ENCODE measurements at regions not wholly inside any gene's neighbourhood (a gene's known extent, or its start where the extent isn't known, plus 50 kb on each side); places are given as distances from the start of the nearest gene placed in this dataset.
"Not testable (repeated sequence)": the region's sequence is repeated elsewhere in the genome, so short reads cannot be mapped to it uniquely, and the experiment has no call there.

- not testable (repeated sequence) for DNase-seq (ENCODE audit: low spot score)
These were observed 90.8 kb upstream of the ADCY2 start for GRCh38 chr5:7305000-7305674.

DNA sequence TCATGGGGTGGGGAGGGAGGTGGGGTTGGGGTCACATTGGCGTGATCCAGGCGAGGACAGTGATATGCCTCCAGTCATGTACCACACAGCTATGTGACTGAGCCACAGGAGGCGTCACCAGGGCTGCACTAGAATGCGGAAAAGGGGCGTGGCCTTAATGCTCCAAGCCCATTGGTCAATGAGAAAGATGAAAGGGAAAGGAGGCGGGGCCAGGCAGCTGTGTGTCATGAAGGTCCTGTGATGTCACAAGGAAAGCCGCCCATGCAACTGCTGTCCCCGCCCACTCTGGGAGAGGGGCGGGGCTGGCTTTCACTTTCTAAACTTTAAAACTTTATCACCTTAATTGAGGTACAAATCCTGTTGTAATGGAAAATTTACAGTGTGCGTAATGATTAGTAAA lies 89.4 kb upstream of the ADCY2 start:
- DNase-seq (ENCODE audit: low spot score): not testable (repeated sequence)

DNA sequence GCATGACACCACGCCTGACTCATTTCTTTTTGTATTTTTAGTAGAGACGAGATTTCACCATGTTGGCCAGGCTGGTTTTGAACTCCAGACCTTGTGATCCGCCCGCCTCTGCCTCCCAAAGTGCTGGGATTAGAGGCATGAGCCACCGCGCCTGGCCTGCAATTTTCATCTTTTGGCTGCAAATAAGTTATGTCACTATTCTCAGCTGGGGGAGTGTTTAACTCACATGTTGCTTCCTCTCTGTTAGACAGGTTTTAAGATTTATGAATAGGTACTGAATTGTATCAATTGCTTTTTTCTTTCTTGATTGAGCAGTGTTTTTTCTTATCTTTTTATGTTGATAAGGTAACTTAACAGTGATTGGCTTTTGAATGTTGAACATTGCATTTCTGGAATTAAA lies 88.2 kb upstream of the ADCY2 start:
- DNase-seq (ENCODE audit: low spot score): not testable (repeated sequence)

- DNase-seq (ENCODE audit: low spot score): not testable (repeated sequence)
These were observed 86.2 kb upstream of the ADCY2 start for GRCh38 chr5:7309715-7310114.

GRCh38 chr5:7310656-7311055 lies 85.3 kb upstream of the ADCY2 start:
- DNase-seq (ENCODE audit: low spot score): not testable (repeated sequence)

GRCh38 chr5:7315118-7315517 lies 80.8 kb upstream of the ADCY2 start:
- no peak for DNase-seq (ENCODE audit: low spot score)

GRCh38 chr5:7317751-7318150 lies 78.2 kb upstream of the ADCY2 start:
- no peak for DNase-seq (ENCODE audit: low spot score)

GRCh38 chr5:7320701-7321301 lies 75.1 kb upstream of the ADCY2 start:
- DNase-seq (ENCODE audit: low spot score): no peak

- no peak for DNase-seq (ENCODE audit: low spot score)
These were observed 74.2 kb upstream of the ADCY2 start for GRCh38 chr5:7321724-7322123.

- no peak for DNase-seq (ENCODE audit: low spot score)
These were observed 71.0 kb upstream of the ADCY2 start for GRCh38 chr5:7324919-7325318.

DNA sequence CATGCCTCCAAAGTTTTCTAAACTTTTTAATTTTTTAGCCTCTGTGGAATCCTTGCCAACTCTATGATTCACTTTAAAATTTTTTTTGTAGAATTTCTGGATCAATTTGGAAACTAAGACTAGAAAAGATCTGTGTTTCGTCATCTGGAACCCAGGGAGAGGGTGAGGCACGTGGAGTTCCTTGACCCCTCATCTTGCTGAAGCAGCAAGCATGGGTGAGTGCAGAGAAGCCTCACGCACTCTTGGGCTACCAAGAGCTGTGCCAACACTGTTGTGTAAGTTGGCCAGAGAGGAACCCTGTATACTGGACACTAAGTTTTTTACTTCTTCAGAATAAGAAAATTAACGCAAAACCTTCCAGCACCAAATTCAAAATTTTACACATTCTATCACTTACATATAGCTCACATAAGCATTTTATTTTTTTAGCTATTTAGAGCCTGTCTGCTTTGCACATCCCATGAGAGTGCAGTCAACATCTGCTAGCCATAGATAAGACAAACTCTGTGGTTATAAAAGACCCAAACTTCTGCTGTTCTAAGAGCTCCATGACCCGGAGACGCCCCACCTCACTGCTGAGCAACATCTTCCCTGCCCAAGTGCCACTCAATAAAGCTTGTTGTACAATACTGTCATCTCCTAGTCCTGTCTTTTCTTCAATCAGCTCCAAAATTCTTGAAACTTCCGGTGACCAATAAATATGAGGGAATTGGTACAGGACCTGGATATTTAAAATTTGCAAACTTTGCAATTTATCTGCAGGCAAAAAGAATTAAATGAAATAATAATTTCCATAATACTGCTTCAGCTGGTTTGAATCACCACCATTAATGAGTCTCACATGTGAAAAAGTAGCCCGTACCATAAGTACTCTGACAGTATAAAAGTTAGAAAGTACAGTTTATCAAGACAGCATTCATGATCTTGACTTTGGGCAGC lies 69.7 kb upstream of the ADCY2 start:
- DNase-seq (ENCODE audit: low spot score): no peak

DNA sequence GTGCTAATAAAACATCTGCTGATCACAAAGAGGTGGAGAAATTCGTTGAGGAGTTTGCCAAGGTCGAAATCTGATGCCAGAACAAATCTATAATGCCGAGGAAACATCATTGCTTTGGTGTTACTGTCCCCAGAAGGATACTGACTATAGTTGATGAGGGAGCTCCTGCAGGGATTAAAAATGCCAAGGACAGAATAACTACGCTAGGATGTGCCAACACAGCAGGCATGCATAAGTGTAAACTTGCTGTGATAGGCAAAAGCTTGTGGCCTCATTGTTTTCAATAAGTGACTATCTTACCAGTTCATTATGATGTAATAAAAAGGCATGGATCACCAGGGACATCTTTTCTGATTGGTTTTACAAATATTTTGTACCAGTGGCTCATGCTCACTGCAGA lies 66.8 kb upstream of the ADCY2 start:
- DNase-seq (ENCODE audit: low spot score): no peak

- DNase-seq (ENCODE audit: low spot score): no peak
These were observed 66.2 kb upstream of the ADCY2 start for GRCh38 chr5:7329712-7330111.

DNA sequence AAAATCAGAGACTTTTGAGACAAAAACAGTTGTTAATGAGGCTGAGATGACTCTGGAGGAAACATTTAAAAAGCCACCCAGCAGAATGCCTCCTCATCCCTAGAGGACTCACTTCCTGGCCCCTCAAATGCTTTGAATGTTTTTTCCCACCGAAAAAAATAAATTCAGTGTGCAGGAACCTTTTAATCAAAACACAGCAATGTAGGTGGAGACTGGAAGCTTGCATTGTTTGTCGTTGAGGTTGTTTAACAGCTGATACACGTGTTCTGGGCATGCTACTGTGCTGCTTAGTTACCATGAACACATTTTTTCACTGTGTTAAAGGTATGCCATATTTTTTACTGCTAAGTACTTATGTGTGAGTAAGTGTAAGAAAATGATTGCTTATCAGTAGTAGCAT lies 65.7 kb upstream of the ADCY2 start:
- no peak for DNase-seq (ENCODE audit: low spot score)

DNA sequence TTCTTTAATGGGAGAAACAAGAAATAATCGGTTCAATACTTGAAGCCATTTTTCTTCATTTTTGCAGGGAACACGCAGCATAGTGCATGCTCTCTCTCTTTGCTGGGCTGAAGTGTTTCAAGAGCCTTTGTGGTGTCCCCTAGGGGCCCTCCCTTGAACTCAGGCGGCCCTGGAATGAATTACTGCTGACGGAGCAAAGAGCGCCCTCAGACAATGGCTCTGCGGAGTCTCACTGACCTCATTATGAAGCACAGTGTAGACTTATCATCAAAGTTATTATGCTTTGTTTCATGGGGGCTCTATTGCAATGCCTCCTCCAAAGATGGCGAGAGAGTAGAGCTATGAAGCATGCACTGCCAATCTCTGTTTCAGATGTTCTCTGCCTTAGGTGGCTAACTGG lies 64.8 kb upstream of the ADCY2 start:
- DNase-seq (ENCODE audit: low spot score): no peak
